Activated B cell treated with CpG ODN at 0.5 μM for 24 hours (primary cell): ENCODE measurements at regions not wholly inside any gene's neighbourhood (a gene's known extent, or its start where the extent isn't known, plus 50 kb on each side); places are given as distances from the start of the nearest gene placed in this dataset.

Experiments
- ATAC-seq: fragments of 200-7000 bp; cut with Tn5 transposase; one replicate; pipeline ENCODE4 v1.10.0; 2021; ENCODE audit warnings: low read depth, mild to moderate bottlenecking, moderate library complexity
- CTCF ChIA-PET: fragments of 350-600 bp; sonication (Branson Sonifier 250); formaldehyde crosslinking; loops from one replicate; lab custom pipeline; 2021; ENCODE audit warnings: antibody characterized with exemption; lab: Charles Lee
- POLR2A ChIA-PET: fragments of 350-600 bp; sonication (Branson Sonifier 250); formaldehyde crosslinking; loops from one replicate; lab custom pipeline; 2021; ENCODE audit warnings: antibody characterized with exemption; lab: Charles Lee
- DNase-seq: peaks from one replicate; pipeline ENCODE4 v3.0.0; 2022
- H3K27ac Mint-ChIP-seq: one replicate; pipeline ENCODE4 v1.8.0; 2020; ENCODE audit warnings: mixed read lengths
- H3K27me3 Mint-ChIP-seq: one replicate; pipeline ENCODE4 v1.8.0; 2021; ENCODE audit warnings: mixed read lengths
- H3K36me3 Mint-ChIP-seq: one replicate; pipeline ENCODE4 v1.8.0; 2021; ENCODE audit warnings: low read depth, mixed read lengths
- H3K4me1 Mint-ChIP-seq: one replicate; pipeline ENCODE4 v1.8.0; 2021; ENCODE audit warnings: mixed read lengths
- H3K4me3 Mint-ChIP-seq: one replicate; pipeline ENCODE4 v1.8.0; 2020; ENCODE audit warnings: mild to moderate bottlenecking, mixed read lengths
- H3K9me3 Mint-ChIP-seq: one replicate; pipeline ENCODE4 v1.8.0; 2020; ENCODE audit warnings: mixed read lengths
- CTCF ChIP-seq: fragments of 200-600 bp; IDR thresholded peaks from one replicate; pipeline ENCODE4 v1.8.0; 2022; ENCODE audit warnings: antibody characterized with exemption, mild to moderate bottlenecking
- intact Hi-C: fragments of 100-400 bp; cut with micrococcal nuclease; formaldehyde crosslinking; loops from one replicate; pipeline ENCODE4 v1.15.1; 2024

DNA sequence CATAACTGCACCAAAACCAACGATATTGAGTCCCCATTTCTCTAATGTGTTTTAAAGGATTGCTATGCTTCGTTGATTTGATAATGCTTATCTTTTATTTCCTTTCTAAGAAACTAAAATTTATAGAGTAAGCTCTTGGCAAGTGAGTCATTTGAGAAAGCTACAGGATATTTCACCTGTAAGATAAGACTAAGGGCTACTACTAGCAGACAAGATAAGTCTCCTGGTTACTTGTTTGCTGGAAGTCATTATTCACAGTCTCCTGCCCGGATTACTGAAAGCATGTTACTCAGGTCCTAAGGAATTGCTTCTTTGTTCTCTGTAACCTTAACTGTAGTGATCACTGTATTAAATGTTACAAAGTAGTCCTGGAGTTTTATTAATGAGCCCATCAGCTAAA is 315.9 kb upstream of the RASA1 start:
- Mint-ChIP-seq H3K27ac (no peak overlapping the region), H3K9me3 (no peaks in the 10 kb centered on the region), H3K36me3 (no peaks in the 10 kb centered on the region), H3K27me3 (no peaks in the 10 kb centered on the region), H3K4me1 (no peaks in the 10 kb centered on the region), H3K4me3 (no peak overlapping the region)
- intact Hi-C loops, result no loop called here
- no peak for DNase-seq
- ATAC-seq, result no peak
- ChIA-PET POLR2A (no interaction called here), CTCF (no interaction called here)
- no peak for TF ChIP-seq CTCF

- no peaks in the 10 kb centered on the region for H3K4me1 Mint-ChIP-seq
- H3K4me3 Mint-ChIP-seq, result no peak overlapping the region
- no peak overlapping the region for H3K27ac Mint-ChIP-seq
- no peak for TF ChIP-seq CTCF
- ChIA-PET CTCF (no interaction called here), POLR2A (no interaction called here)
- DNase-seq, result no peak
- no peak for ATAC-seq
- intact Hi-C loops, result no loop called here
- no peaks in the 10 kb centered on the region for H3K36me3 Mint-ChIP-seq
- no peaks in the 10 kb centered on the region for H3K9me3 Mint-ChIP-seq
- no peaks in the 10 kb centered on the region for H3K27me3 Mint-ChIP-seq
Observed at GRCh38 chr5:86964889-86965288, 302.8 kb upstream of the RASA1 start.

DNA sequence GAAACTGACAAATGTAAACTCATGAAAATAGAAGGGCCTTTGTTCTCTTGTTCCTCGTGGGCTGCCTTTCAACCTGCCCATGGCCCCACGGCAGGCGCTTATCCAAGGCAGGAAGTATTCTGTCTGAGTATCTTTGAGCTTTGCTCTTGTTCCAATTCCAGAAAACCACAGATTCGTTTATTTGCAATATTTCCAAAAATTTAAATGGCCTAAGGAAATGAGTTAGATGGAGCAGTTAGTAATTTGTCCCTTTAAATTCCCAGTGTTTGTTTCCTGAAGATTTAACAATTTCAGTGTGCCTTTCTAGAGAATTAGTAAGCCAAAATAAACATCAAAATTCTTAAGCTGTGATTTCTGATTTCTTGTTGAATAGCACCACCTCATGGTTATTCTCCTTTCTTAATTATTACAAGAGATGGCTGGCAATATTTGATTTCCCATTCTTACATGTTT is 299.4 kb upstream of the RASA1 start:
- TF ChIP-seq CTCF, result no peak

GRCh38 chr5:86970361-86970760 is 297.3 kb upstream of the RASA1 start:
- CTCF ChIA-PET, result interaction anchor here (1.0 kb wide), 1 partner anchor 430 kb away, joined by 3 read pairs; no protein-coding TSS in a partner anchor
- no peak for TF ChIP-seq CTCF
- Mint-ChIP-seq H3K27ac (no peak overlapping the region), H3K9me3 (no peaks in the 10 kb centered on the region), H3K36me3 (no peaks in the 10 kb centered on the region), H3K4me1 (peaks cover 4% of the 10 kb centered on the region), H3K4me3 (no peak overlapping the region), H3K27me3 (peaks cover 2% of the 10 kb centered on the region)
- POLR2A ChIA-PET, result no interaction called here
- no peak for DNase-seq
- intact Hi-C loops, result no loop called here
- no peak for ATAC-seq

More for the DNA sequence above, 299.4 kb upstream of the RASA1 start:
- H3K4me3 Mint-ChIP-seq, result no peak overlapping the region
- POLR2A ChIA-PET, result no interaction called here
- intact Hi-C loops, result no loop called here
- H3K27me3 Mint-ChIP-seq, result peaks cover 2% of the 10 kb centered on the region
- H3K27ac Mint-ChIP-seq, result no peak overlapping the region
- DNase-seq, result no peak
- CTCF ChIA-PET, result interaction anchor here (0.8 to 0.9 kb wide), 2 partner anchors 11 to 19 kb away, joined by 3 read pairs; no protein-coding TSS in a partner anchor
- ATAC-seq, result no peak
- H3K36me3 Mint-ChIP-seq, result no peaks in the 10 kb centered on the region
- H3K4me1 Mint-ChIP-seq, result peaks cover 4% of the 10 kb centered on the region
- no peaks in the 10 kb centered on the region for H3K9me3 Mint-ChIP-seq

DNA sequence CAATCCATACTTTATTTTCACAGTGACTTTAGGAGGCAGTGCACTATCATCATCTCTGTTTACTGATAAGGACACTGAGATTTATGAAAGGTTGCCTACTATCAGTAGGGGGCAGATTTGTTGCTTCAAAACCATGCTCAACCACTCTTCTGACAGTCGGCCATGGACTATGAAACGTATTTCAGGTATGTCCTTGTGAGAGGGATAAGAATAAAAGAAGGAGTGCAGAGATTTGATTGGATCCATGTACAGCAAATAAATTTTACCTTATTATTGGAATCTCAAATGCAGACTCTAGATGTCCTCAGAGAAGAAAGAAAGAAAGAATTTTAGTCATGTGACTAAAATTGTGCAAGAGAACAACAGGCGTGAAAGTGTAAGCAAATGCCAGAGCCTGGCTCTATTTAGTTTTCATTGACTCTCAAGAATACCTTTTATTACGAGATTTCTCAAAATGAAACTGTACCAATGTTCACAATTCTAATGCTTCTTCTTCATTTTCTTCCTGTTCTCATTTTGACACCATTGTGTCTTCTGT is 296.6 kb upstream of the RASA1 start:
- ChIA-PET CTCF (no interaction called here), POLR2A (no interaction called here)
- H3K27ac Mint-ChIP-seq, result no peak overlapping the region
- H3K27me3 Mint-ChIP-seq, result peaks cover 5% of the 10 kb centered on the region
- ATAC-seq, result peak; percentile 25
- no peak overlapping the region for H3K4me3 Mint-ChIP-seq
- H3K36me3 Mint-ChIP-seq, result no peaks in the 10 kb centered on the region
- H3K4me1 Mint-ChIP-seq, result peaks cover 4% of the 10 kb centered on the region
- H3K9me3 Mint-ChIP-seq, result no peaks in the 10 kb centered on the region
- intact Hi-C loops, result loop anchor here (1.0 kb wide), 1 partner anchor 429 kb away; no protein-coding TSS in a partner anchor
- no peak for TF ChIP-seq CTCF
- DNase-seq, result no peak
